HepG2 (cell line): ENCODE measurements at regions not wholly inside any gene's neighbourhood (a gene's known extent, or its start where the extent isn't known, plus 50 kb on each side); places are given as distances from the start of the nearest gene placed in this dataset.

Source experiments
- ATAC-seq: fragments of 200-7000 bp; cut with Tn5 transposase; 3 replicates; pipeline ENCODE4 v1.9.1; 2020; ENCODE audit warnings: mild to moderate bottlenecking, moderate library complexity
- BruUV-seq: library from RNA; stranded (reverse); fragments of 400-500 nt; replicated peaks from 2 replicates; lab custom pipeline; 2021; lab: Mats Ljungman, UMichigan
- CTCF ChIA-PET: fragments of 300-600 bp; formaldehyde crosslinking; extraction: SDS; loops from one replicate; lab custom pipeline; 2021; ENCODE audit warnings: low total read pairs, inconsistent platforms, low intra/inter-chr PET ratio; lab: Yijun Ruan, JAX
- POLR2A ChIA-PET: fragments of 350-600 bp; sonication (Branson Sonifier 250); formaldehyde crosslinking; loops from one replicate; lab custom pipeline; 2020; ENCODE audit warnings: antibody characterized with exemption, inconsistent platforms; lab: Yijun Ruan, JAX
- DNase-seq: peaks from one replicate; pipeline ENCODE4 v3.0.0-alpha.2; 2015; ENCODE audit warnings: low spot score
- FAIRE-seq: peaks from 3 replicates; lab custom pipeline; 2011; peaks lifted over from hg19 to GRCh38; lab: Jason Lieb, UNC
- H2AFZ ChIP-seq: one replicate; pipeline ENCODE4 v1.6.1; 2011; ENCODE audit warnings: low read length, inconsistent platforms
- H3K27ac ChIP-seq: fragments of 300-600 bp; 3 replicates; pipeline ENCODE4 v1.8.0; 2011; ENCODE audit warnings: mixed run types, mild to moderate bottlenecking, mixed read lengths, low read length, inconsistent platforms; ENCODE audit not compliant: insufficient read depth; ENCODE audit errors: extremely low read length
- H3K27me3 ChIP-seq, 2 experiments: fragments of 200-600 bp in 1 of 2; 2 replicates in 1 of 2; 3 replicates in 1 of 2; pipeline versions ENCODE4 v1.6.0 to v1.8.0; 2011; ENCODE audit warnings: low read length in 2 of 2, mild to moderate bottlenecking in 2 of 2, moderate library complexity in 2 of 2, inconsistent platforms in 1 of 2; ENCODE audit not compliant: insufficient read depth in 2 of 2, control insufficient read depth in 1 of 2
- H3K36me3 ChIP-seq, 2 experiments: fragments of 200-600 bp in 1 of 2; replicated peaks in 1 of 2; 2 replicates in 1 of 2; 3 replicates in 1 of 2; pipeline versions ENCODE4 v1.5.1 to v1.8.0; 2011; ENCODE audit warnings: low read length in 2 of 2, inconsistent platforms in 1 of 2; ENCODE audit not compliant: insufficient read depth in 2 of 2, control insufficient read depth in 1 of 2
- H3K4me1 ChIP-seq: 2 replicates; pipeline ENCODE4 v1.5.1; 2012; ENCODE audit warnings: low read length, inconsistent platforms; ENCODE audit not compliant: insufficient read depth
- H3K4me2 ChIP-seq: 2 replicates; pipeline ENCODE4 v1.6.0; 2011; ENCODE audit warnings: low read depth, low read length, inconsistent platforms
- H3K4me3 ChIP-seq, 3 experiments: fragments of 200-600 bp in 1 of 3; sonication (generic), shearing (Covaris generic) in 1 of 3; replicated peaks in 1 of 3; 2 replicates each; pipeline ENCODE4 v1.5.1; 2011 to 2016; ENCODE audit warnings: low read length in 3 of 3, inconsistent platforms in 2 of 3, low read depth in 2 of 3, mild to moderate bottlenecking in 2 of 3, control low read depth in 1 of 3, mixed read lengths in 1 of 3; ENCODE audit not compliant: insufficient read depth in 1 of 3
- H3K79me2 ChIP-seq: one replicate; pipeline ENCODE4 v1.6.1; 2011; ENCODE audit warnings: low read length, inconsistent platforms; ENCODE audit not compliant: insufficient read depth
- H3K9ac ChIP-seq: 2 replicates; pipeline ENCODE4 v1.6.0; 2011; ENCODE audit warnings: mild to moderate bottlenecking, low read depth, low read length, inconsistent platforms; ENCODE audit not compliant: insufficient read depth
- H3K9me3 ChIP-seq: 2 replicates; pipeline ENCODE4 v1.5.1; 2012; ENCODE audit warnings: mild to moderate bottlenecking, low read length
- H4K20me1 ChIP-seq: 2 replicates; pipeline ENCODE4 v1.6.0; 2011; ENCODE audit warnings: inconsistent platforms, mild to moderate bottlenecking, low read length, moderate library complexity; ENCODE audit not compliant: insufficient read depth
- ARNT ChIP-seq: fragments of 450-650 bp; IDR thresholded peaks from 2 replicates; pipeline ENCODE4 v1.6.1; 2017
- CCAR2 ChIP-seq: fragments of 200-400 bp; formaldehyde crosslinking; optimal IDR thresholded peaks from 2 replicates; pipeline ENCODE3; 2018; ENCODE audit warnings: low read depth, mild to moderate bottlenecking, low read length, moderate library complexity
- CENPBD1 ChIP-seq: sonication (generic); formaldehyde crosslinking; IDR thresholded peaks from 2 replicates; pipeline ENCODE4 v1.8.0; 2022; ENCODE audit warnings: missing genetic modification reagents, low read depth, mild to moderate bottlenecking, borderline replicate concordance
- MYNN ChIP-seq: sonication (generic); formaldehyde crosslinking; IDR thresholded peaks from 2 replicates; pipeline ENCODE4 v1.4.0; 2020; ENCODE audit warnings: mild to moderate bottlenecking, low read depth, missing genetic modification reagents
- NFIC ChIP-seq: IDR thresholded peaks from 2 replicates; pipeline ENCODE4 v1.6.1; 2012; ENCODE audit warnings: mild to moderate bottlenecking, low read length, inconsistent platforms
- POLR2AphosphoS5 ChIP-seq: IDR thresholded peaks from 2 replicates; pipeline ENCODE4 v1.6.1; 2012; ENCODE audit warnings: low read depth, low read length
- RERE ChIP-seq: IDR thresholded peaks from 2 replicates; pipeline ENCODE4 v1.6.1; 2016; ENCODE audit warnings: low read depth, missing genetic modification reagents, missing compliant biosample characterization
- SPEN ChIP-seq: sonication (generic); formaldehyde crosslinking; IDR thresholded peaks from 2 replicates; pipeline ENCODE4 v1.5.1; 2020; ENCODE audit warnings: low read depth, mild to moderate bottlenecking, missing genetic modification reagents
- TEF ChIP-seq: sonication (generic); formaldehyde crosslinking; IDR thresholded peaks from 2 replicates; pipeline ENCODE4 v1.5.0; 2020; ENCODE audit warnings: missing genetic modification reagents
- ZFP62 ChIP-seq: sonication (generic); formaldehyde crosslinking; IDR thresholded peaks from 2 replicates; pipeline ENCODE4 v1.4.0; 2020; ENCODE audit warnings: missing genetic modification reagents
- ZNF10 ChIP-seq: sonication (generic); formaldehyde crosslinking; IDR thresholded peaks from 2 replicates; pipeline ENCODE4 v1.4.0; 2020; ENCODE audit warnings: mild to moderate bottlenecking, low read depth, missing genetic modification reagents, borderline replicate concordance
- ZNF205 ChIP-seq: IDR thresholded peaks from 2 replicates; pipeline ENCODE4 v1.6.1; 2018; ENCODE audit warnings: missing biosample characterization, missing genetic modification reagents
- ZNF33B ChIP-seq: sonication (generic); formaldehyde crosslinking; IDR thresholded peaks from 2 replicates; pipeline ENCODE4 v1.5.1; 2020; ENCODE audit warnings: mild to moderate bottlenecking, missing genetic modification reagents
- ZNF547 ChIP-seq: sonication (generic); formaldehyde crosslinking; IDR thresholded peaks from 2 replicates; pipeline ENCODE4 v1.5.1; 2020; ENCODE audit warnings: mild to moderate bottlenecking, missing genetic modification reagents
- ZNF761 ChIP-seq: sonication (generic); formaldehyde crosslinking; conservative IDR thresholded peaks from 2 replicates; pipeline ENCODE4 v1.4.0; 2020; ENCODE audit warnings: mild to moderate bottlenecking, missing genetic modification reagents
- WGBS: methylation state at CpG from one replicate; pipeline ENCODE4 v1.1.6; 2017; ENCODE audit warnings: low lambda C conversion rate; 5-methylcytosine and 5-hydroxymethylcytosine counted together
- in situ Hi-C: cut with HindIII; loops from 2 replicates; pipeline ENCODE4 v1.10.0; 2017; ENCODE audit warnings: low pct_unique_long_range_greater_than_20kb; ENCODE audit not compliant: extremely low pct_ligation_motif_present
- intact Hi-C: fragments of 100-400 bp; cut with micrococcal nuclease; formaldehyde crosslinking; loops from one replicate; pipeline ENCODE4 v1.10.0; 2022; ENCODE audit not compliant: unreplicated experiment

GRCh38 chr3:21041621-21042020 is 709.4 kb downstream of the ZNF385D start:
- intact Hi-C loops, result no loop called here
- Histone ChIP-seq H3K9me3 (peaks cover 75% of the 10 kb centered on the region), H3K4me3 (no peak overlapping the region), H3K4me2 (no peak overlapping the region), H3K27ac (no peak overlapping the region), H3K36me3 (no peaks in the 10 kb centered on the region), H3K4me1 (no peaks in the 10 kb centered on the region)
- no peak for FAIRE-seq
- no peak for DNase-seq
- ChIA-PET POLR2A (no interaction called here), CTCF (no interaction called here)
- BruUV-seq, result no TSS peak
- no peak for TF ChIP-seq TEF (CRISPR knock-in tag)
- TF ChIP-seq, all 625 proteins: peak for 0
- no peak overlapping the region for H3K9ac ChIP-seq
- no peaks in the 10 kb centered on the region for H3K27me3 ChIP-seq
- in situ Hi-C loops, result no loop called here
- H4K20me1 ChIP-seq, result no peaks in the 10 kb centered on the region
- no peaks in the 10 kb centered on the region for H3K79me2 ChIP-seq
- WGBS, result 0% methylated on average over 1 of the region's 1 CpG
- ATAC-seq, result no peak
- no peak overlapping the region for H2AFZ ChIP-seq

GRCh38 chr3:21036888-21037287 is 714.1 kb downstream of the ZNF385D start:
- H4K20me1 ChIP-seq, result no peaks in the 10 kb centered on the region
- 12% methylated on average over 1 of the region's 1 CpG for WGBS
- DNase-seq (no peak), FAIRE-seq (no peak), ATAC-seq (no peak)
- CTCF ChIA-PET, result no interaction called here
- in situ Hi-C loops, result no loop called here
- H3K36me3 ChIP-seq, result no peaks in the 10 kb centered on the region
- no peak overlapping the region for H3K27ac ChIP-seq
- H3K4me3 ChIP-seq, result no peak overlapping the region
- BruUV-seq, result no TSS peak
- intact Hi-C loops, result no loop called here
- POLR2A ChIA-PET, result no interaction called here
- no peaks in the 10 kb centered on the region for H3K4me1 ChIP-seq
- no peak overlapping the region for H2AFZ ChIP-seq
- no peaks in the 10 kb centered on the region for H3K79me2 ChIP-seq
- no peak overlapping the region for H3K9ac ChIP-seq
- H3K9me3 ChIP-seq, result peaks cover 66% of the 10 kb centered on the region
- no peaks in the 10 kb centered on the region for H3K27me3 ChIP-seq
- no peak overlapping the region for H3K4me2 ChIP-seq
- no peak for TF ChIP-seq ZNF547 (CRISPR knock-in tag)
- TF ChIP-seq ARNT, result no peak
- no peak for TF ChIP-seq RERE (CRISPR knock-in tag)
- TF ChIP-seq POLR2AphosphoS5, result no peak
- TF ChIP-seq CENPBD1 (CRISPR knock-in tag), result no peak
- no peak for TF ChIP-seq ZNF33B (CRISPR knock-in tag)
- no peak for TF ChIP-seq MYNN (CRISPR knock-in tag)
- no peak for TF ChIP-seq SPEN (CRISPR knock-in tag)
- TF ChIP-seq CCAR2, result no peak
- TF ChIP-seq ZNF761 (CRISPR knock-in tag), result no peak
- no peak for TF ChIP-seq NFIC
- no peak for TF ChIP-seq ZFP62 (CRISPR knock-in tag)
- TF ChIP-seq ZNF205, result no peak
- TF ChIP-seq ZNF10 (CRISPR knock-in tag), result no peak
